ENCODE measurements at regions not wholly inside any gene's neighbourhood (a gene's known extent, or its start where the extent isn't known, plus 50 kb on each side); places are given as distances from the start of the nearest gene placed in this dataset.

DNA sequence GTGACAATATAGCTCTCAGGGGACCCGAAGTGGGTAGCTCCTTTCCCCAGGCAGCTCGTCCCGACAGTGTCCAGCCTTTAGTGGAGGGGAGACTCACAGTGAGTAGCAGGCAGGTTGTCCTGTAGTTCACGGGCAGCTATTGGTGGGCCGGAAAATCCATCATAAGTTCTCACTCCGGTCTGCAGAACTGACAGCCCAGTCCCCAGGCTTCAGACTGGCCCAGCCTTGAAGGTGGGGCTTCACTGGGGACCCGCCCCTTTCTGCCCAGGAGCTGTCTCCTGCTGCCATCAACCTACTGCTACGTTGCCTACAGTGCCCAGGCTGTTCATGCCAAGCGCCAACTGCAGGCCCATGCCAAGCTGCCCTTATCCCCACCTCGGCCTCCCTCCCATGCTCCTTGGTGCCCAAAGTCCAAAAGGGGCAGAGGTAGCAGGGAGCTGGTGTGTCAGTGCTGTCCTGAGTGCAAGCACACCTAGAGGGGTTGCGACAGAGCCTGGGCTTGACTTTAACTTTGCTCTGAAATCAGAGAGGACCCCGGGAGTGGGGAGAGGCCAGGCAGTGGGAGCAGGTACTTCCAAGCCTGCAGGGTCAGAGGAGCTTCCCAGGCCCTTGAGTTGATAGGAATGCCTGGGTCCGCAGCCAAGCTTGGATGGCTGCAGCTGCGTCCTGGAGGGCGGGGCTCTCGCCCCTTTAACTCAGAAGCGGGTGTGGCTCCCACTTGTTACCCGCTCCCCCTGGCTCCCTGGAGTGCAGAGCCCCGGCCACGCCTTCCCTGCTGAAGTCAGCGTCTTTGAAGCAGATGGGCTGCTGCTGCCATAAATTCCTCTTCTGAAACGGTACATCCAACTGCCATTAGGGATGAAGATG, 1144.3 kb upstream of the NCAM2 start:
- no peak for DNase-seq (ENCODE audit: extremely low read depth, insufficient read length)
- no peaks in the 10 kb centered on the region for H3K27me3 ChIP-seq (replicated peaks; ENCODE audit: control insufficient read depth, insufficient read depth, low read length)
- H3K36me3 ChIP-seq (ENCODE audit: control insufficient read depth, insufficient read depth, low read length): no peaks in the 10 kb centered on the region
- TF ChIP-seq, protein P1, sequence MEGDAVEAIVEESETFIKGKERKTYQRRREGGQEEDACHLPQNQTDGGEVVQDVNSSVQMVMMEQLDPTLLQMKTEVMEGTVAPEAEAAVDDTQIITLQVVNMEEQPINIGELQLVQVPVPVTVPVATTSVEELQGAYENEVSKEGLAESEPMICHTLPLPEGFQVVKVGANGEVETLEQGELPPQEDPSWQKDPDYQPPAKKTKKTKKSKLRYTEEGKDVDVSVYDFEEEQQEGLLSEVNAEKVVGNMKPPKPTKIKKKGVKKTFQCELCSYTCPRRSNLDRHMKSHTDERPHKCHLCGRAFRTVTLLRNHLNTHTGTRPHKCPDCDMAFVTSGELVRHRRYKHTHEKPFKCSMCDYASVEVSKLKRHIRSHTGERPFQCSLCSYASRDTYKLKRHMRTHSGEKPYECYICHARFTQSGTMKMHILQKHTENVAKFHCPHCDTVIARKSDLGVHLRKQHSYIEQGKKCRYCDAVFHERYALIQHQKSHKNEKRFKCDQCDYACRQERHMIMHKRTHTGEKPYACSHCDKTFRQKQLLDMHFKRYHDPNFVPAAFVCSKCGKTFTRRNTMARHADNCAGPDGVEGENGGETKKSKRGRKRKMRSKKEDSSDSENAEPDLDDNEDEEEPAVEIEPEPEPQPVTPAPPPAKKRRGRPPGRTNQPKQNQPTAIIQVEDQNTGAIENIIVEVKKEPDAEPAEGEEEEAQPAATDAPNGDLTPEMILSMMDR (IDR thresholded peaks at IDR 0.05; ENCODE audit: insufficient read depth, low read length, poor library complexity, severe bottlenecking): no peak
- no peak overlapping the region for H3K4me3 ChIP-seq (replicated peaks; ENCODE audit: low read depth, low read length)

DNA sequence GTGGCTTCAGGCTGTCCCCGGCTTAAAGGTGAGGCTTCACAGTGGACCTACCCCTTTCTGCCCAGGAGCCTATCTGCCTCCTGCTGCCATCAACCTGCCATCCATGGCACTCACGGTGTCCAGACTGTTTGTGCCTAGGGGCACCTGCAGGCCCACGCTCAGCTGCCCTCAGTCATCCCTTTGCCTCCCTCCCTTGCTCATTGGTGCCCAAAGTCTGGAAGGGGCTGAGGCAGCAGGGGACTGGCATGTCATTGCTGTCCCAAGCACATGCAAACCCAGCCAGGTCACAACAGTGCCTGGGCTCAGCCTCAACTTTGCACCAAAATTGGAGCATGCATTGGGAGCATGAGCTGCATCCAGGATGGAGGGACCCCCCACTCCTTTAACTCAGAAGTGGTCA, 1142.7 kb upstream of the NCAM2 start:
- Histone ChIP-seq H3K36me3 (ENCODE audit: control insufficient read depth, insufficient read depth, low read length) (no peaks in the 10 kb centered on the region), H3K27me3 (replicated peaks; ENCODE audit: control insufficient read depth, insufficient read depth, low read length) (no peaks in the 10 kb centered on the region), H3K4me3 (replicated peaks; ENCODE audit: low read depth, low read length) (no peak overlapping the region)
- TF ChIP-seq, protein P1 (IDR thresholded peaks at IDR 0.05; ENCODE audit: insufficient read depth, low read length, poor library complexity, severe bottlenecking): no peak
- no peak for DNase-seq (ENCODE audit: extremely low read depth, insufficient read length)

DNA sequence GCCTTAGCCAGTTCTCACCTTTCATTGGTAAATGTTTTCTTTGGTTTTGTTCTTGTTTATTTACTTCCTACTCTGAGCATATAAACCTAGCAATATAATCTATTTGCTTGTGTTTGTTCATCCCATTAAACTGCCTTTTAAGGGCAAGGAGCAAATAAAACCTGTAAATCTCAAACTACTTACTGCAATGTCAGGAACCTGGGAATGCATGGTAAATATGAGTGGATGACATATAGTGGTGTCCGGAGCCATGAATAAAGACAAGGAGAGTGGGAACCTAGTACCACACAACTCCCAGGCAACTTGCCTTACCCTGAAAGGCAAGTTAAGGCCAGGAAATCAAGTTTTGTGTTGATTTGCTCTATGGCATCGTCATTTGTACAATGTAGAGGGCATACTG, 1133.7 kb upstream of the NCAM2 start:
- Histone ChIP-seq H3K27me3 (replicated peaks; ENCODE audit: control insufficient read depth, insufficient read depth, low read length) (no peaks in the 10 kb centered on the region), H3K4me3 (replicated peaks; ENCODE audit: low read depth, low read length) (no peak overlapping the region), H3K36me3 (ENCODE audit: control insufficient read depth, insufficient read depth, low read length) (no peaks in the 10 kb centered on the region)
- DNase-seq (ENCODE audit: extremely low read depth, insufficient read length): no peak
- TF ChIP-seq, protein P1 (IDR thresholded peaks at IDR 0.05; ENCODE audit: insufficient read depth, low read length, poor library complexity, severe bottlenecking): no peak

DNA sequence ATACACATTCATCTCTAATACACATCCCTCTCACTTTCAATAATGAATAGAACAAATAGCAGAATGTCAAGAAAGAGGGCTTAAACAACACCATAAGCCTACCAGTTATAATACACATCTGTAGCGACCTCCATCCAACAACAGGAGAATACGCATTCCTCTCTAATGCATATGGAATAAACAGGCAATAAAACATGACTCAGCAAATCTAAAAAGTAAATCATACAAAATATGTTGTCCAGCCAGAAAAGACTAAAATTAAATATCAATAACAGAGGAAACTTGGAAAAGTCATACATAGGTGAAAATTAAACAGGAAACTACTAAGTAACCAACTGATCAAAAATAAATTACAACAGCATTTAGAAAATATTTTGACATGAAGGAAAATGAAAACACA, 1127.5 kb upstream of the NCAM2 start:
- Histone ChIP-seq H3K36me3 (ENCODE audit: control insufficient read depth, insufficient read depth, low read length) (no peaks in the 10 kb centered on the region), H3K27me3 (replicated peaks; ENCODE audit: control insufficient read depth, insufficient read depth, low read length) (no peaks in the 10 kb centered on the region), H3K4me3 (replicated peaks; ENCODE audit: low read depth, low read length) (no peak overlapping the region)
- DNase-seq (ENCODE audit: extremely low read depth, insufficient read length): no peak
- TF ChIP-seq, protein P1 (IDR thresholded peaks at IDR 0.05; ENCODE audit: insufficient read depth, low read length, poor library complexity, severe bottlenecking): no peak

DNA sequence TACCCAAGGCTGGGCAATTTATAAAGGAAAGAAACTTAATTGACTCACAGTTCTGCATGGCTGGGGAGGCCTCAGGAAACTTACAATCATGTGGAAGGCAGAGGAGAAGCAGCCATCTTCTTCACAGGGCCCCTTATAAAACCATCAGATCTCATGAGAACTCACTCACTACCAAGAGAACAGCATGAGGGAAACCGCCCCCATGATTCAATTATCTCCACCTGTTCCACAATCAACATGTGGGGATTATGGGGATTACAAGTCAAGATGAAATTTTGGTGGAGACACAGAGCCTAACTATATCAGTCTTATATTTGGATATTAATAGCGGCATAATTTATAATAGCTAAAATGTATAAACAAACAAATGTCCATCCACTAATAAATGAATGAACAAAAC, 1123.7 kb upstream of the NCAM2 start:
- no peak for DNase-seq (ENCODE audit: extremely low read depth, insufficient read length)
- TF ChIP-seq, protein P1 (IDR thresholded peaks at IDR 0.05; ENCODE audit: insufficient read depth, low read length, poor library complexity, severe bottlenecking): no peak
- H3K4me3 ChIP-seq (replicated peaks; ENCODE audit: low read depth, low read length): no peak overlapping the region

More for the DNA sequence above, 1123.7 kb upstream of the NCAM2 start:
- no peaks in the 10 kb centered on the region for H3K27me3 ChIP-seq (replicated peaks; ENCODE audit: control insufficient read depth, insufficient read depth, low read length)
- H3K36me3 ChIP-seq (ENCODE audit: control insufficient read depth, insufficient read depth, low read length): no peaks in the 10 kb centered on the region

Data from GM06990 (cell line).